HEK293 (cell line): ENCODE measurements at regions not wholly inside any gene's neighbourhood (a gene's known extent, or its start where the extent isn't known, plus 50 kb on each side); places are given as distances from the start of the nearest gene placed in this dataset.

Experiments
- ZFP3 ChIP-seq: fragments of 450-650 bp; formaldehyde crosslinking; IDR thresholded peaks from 2 replicates; pipeline ENCODE4 v1.5.1; 2016; ENCODE audit warnings: low read depth, missing biosample characterization, missing genetic modification characterization
- ZNF121 ChIP-seq: fragments of 450-650 bp; formaldehyde crosslinking; IDR thresholded peaks from 2 replicates; pipeline ENCODE4 v1.5.1; 2016; ENCODE audit warnings: missing biosample characterization, missing genetic modification characterization
- ZNF133 ChIP-seq: fragments of 450-650 bp; formaldehyde crosslinking; IDR thresholded peaks from 2 replicates; pipeline ENCODE4 v1.5.1; 2016; ENCODE audit warnings: missing biosample characterization, missing genetic modification characterization
- ZNF311 ChIP-seq: fragments of 450-650 bp; formaldehyde crosslinking; IDR thresholded peaks from 2 replicates; pipeline ENCODE4 v1.5.1; 2017; ENCODE audit warnings: missing biosample characterization, missing genetic modification characterization, borderline replicate concordance
- ZNF391 ChIP-seq: fragments of 450-650 bp; formaldehyde crosslinking; IDR thresholded peaks from 2 replicates; pipeline ENCODE4 v1.5.1; 2016; ENCODE audit warnings: low read depth, missing biosample characterization, missing genetic modification characterization, borderline replicate concordance
- ZNF513 ChIP-seq: fragments of 450-650 bp; IDR thresholded peaks from 2 replicates; pipeline ENCODE4 v1.5.1; 2018; ENCODE audit warnings: missing biosample characterization, missing genetic modification characterization
- TF ChIP-seq, protein P1 (sequence below): fragments of 450-650 bp; formaldehyde crosslinking; IDR thresholded peaks from 2 replicates; pipeline ENCODE4 v1.5.1; 2016; ENCODE audit warnings: missing biosample characterization, missing genetic modification characterization
- TF ChIP-seq, protein P2 (sequence below): fragments of 450-650 bp; formaldehyde crosslinking; IDR thresholded peaks from 2 replicates; pipeline ENCODE4 v1.5.1; 2016; ENCODE audit warnings: missing biosample characterization, missing genetic modification characterization

DNA sequence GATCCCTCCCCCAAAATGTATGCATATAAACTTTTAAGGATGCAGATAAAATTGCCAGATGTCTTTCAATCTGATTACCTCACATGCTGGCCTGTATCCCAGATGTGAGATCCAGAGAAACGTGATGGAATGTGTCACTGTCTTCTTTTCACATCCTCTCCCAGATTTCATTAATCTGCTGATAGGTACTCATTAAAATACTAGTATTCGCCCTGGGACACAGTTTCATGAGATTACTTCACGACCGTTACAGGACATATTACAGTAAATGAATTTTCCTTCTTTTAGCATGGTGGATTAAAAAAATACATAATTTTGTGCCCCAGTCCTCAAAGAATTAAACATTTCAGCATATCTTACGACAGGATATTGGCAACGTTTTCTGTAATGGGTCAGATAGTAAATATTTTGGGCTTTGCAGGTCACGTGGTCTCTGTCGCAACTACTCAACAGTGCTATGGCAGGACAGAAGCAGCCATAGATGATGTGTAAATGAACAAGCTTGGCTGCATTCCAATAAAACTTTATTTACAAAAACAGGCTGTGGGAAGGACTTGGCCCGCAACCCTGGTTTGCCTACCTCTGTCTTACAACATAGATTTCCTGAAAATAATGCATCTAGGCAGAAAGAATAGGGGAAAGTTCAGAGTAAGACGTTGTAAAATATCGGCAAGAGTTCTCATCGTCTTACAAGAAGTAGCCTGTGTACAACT is 156.0 kb upstream of the DIO3 start:
- TF ChIP-seq, protein P1, sequence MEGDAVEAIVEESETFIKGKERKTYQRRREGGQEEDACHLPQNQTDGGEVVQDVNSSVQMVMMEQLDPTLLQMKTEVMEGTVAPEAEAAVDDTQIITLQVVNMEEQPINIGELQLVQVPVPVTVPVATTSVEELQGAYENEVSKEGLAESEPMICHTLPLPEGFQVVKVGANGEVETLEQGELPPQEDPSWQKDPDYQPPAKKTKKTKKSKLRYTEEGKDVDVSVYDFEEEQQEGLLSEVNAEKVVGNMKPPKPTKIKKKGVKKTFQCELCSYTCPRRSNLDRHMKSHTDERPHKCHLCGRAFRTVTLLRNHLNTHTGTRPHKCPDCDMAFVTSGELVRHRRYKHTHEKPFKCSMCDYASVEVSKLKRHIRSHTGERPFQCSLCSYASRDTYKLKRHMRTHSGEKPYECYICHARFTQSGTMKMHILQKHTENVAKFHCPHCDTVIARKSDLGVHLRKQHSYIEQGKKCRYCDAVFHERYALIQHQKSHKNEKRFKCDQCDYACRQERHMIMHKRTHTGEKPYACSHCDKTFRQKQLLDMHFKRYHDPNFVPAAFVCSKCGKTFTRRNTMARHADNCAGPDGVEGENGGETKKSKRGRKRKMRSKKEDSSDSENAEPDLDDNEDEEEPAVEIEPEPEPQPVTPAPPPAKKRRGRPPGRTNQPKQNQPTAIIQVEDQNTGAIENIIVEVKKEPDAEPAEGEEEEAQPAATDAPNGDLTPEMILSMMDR (tag by site-specific recombination), result no peak
- TF ChIP-seq ZNF391 (tag by site-specific recombination), result no peak
- TF ChIP-seq ZNF513 (tag by site-specific recombination), result no peak
- TF ChIP-seq ZFP3 (tag by site-specific recombination), result no peak
- TF ChIP-seq ZNF133 (tag by site-specific recombination), result no peak
- TF ChIP-seq ZNF311, result no peak
- TF ChIP-seq, protein P2, sequence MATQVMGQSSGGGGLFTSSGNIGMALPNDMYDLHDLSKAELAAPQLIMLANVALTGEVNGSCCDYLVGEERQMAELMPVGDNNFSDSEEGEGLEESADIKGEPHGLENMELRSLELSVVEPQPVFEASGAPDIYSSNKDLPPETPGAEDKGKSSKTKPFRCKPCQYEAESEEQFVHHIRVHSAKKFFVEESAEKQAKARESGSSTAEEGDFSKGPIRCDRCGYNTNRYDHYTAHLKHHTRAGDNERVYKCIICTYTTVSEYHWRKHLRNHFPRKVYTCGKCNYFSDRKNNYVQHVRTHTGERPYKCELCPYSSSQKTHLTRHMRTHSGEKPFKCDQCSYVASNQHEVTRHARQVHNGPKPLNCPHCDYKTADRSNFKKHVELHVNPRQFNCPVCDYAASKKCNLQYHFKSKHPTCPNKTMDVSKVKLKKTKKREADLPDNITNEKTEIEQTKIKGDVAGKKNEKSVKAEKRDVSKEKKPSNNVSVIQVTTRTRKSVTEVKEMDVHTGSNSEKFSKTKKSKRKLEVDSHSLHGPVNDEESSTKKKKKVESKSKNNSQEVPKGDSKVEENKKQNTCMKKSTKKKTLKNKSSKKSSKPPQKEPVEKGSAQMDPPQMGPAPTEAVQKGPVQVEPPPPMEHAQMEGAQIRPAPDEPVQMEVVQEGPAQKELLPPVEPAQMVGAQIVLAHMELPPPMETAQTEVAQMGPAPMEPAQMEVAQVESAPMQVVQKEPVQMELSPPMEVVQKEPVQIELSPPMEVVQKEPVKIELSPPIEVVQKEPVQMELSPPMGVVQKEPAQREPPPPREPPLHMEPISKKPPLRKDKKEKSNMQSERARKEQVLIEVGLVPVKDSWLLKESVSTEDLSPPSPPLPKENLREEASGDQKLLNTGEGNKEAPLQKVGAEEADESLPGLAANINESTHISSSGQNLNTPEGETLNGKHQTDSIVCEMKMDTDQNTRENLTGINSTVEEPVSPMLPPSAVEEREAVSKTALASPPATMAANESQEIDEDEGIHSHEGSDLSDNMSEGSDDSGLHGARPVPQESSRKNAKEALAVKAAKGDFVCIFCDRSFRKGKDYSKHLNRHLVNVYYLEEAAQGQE (tag by site-specific recombination), result no peak
- no peak for TF ChIP-seq ZNF121 (tag by site-specific recombination)
